ENCODE measurements at regions not wholly inside any gene's neighbourhood (a gene's known extent, or its start where the extent isn't known, plus 50 kb on each side); places are given as distances from the start of the nearest gene placed in this dataset.

GRCh38 chr16:59459806-59460205 lies 725.7 kb upstream of the GOT2 start:
- TF ChIP-seq CTCF (IDR thresholded peaks at IDR 0.05) (no peak), POLR2AphosphoS5 (IDR thresholded peaks at IDR 0.05) (no peak), POLR2A (IDR thresholded peaks at IDR 0.05) (no peak), EP300 (IDR thresholded peaks at IDR 0.05) (no peak)

All from upper lobe of left lung (tissue), 4 donors.